Left ventricle myocardium superior (tissue), 1 donor: ENCODE measurements at regions not wholly inside any gene's neighbourhood (a gene's known extent, or its start where the extent isn't known, plus 50 kb on each side); places are given as distances from the start of the nearest gene placed in this dataset.
A peak's percentile ranks its signal among the peaks of the same experiment; 100 is the strongest.

Source experiments
- ATAC-seq: fragments of 200-7000 bp; cut with Tn5 transposase; one replicate; pipeline ENCODE4 v1.9.1; 2020; ENCODE audit warnings: mild to moderate bottlenecking, moderate library complexity
- DNase-seq: peaks from one replicate; pipeline ENCODE4 v3.0.0-alpha.2; 2020
- intact Hi-C: fragments of 100-400 bp; cut with micrococcal nuclease; formaldehyde crosslinking; loops from one replicate; pipeline ENCODE4 v1.11.0; 2022
- donor health status: DM: no; HTN: yes; CAD: no; lungs with severe emphysema.

DNA sequence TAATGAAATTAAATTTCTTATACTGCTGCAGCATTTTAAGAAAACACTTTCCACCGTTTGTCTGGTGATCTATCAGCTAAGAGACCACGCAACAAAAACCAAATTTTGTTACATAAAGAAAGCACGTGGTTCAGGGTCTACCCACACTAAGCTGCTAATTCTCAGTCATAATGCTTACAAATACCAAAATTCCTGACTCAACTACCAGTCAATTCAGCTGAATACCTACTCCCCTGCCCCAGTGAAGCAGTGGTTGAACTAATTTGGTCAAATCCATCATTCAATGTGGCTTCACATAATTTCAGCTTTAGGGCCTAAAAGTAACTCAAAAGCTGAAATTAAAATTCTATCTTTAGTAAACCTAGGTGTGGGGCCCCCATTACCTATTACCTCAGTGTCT lies 468.6 kb upstream of the ARID1B start:
- DNase-seq (no peak), ATAC-seq (no peak)
- intact Hi-C loops = no loop called here

DNA sequence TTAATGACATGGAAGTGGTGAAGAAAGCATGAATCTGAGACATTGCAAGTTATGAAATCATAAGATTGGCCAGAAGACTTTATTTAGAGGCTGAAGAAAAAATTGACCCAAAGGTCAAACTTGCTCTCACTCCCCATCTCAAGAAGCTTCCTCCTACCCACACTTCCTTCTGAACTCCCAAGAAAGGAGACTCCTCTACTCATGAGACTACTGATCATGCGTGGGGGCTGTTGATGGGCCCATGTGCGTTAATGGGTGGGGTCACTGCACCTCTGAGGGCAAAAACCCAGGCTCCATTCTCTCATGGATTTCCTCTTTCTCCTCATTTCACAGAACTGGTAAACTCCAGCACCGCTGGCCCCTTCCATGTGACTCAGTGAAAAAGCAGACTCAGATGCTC lies 470.6 kb upstream of the ARID1B start:
- DNase-seq = no peak
- intact Hi-C loops = no loop called here
- ATAC-seq = no peak

DNA sequence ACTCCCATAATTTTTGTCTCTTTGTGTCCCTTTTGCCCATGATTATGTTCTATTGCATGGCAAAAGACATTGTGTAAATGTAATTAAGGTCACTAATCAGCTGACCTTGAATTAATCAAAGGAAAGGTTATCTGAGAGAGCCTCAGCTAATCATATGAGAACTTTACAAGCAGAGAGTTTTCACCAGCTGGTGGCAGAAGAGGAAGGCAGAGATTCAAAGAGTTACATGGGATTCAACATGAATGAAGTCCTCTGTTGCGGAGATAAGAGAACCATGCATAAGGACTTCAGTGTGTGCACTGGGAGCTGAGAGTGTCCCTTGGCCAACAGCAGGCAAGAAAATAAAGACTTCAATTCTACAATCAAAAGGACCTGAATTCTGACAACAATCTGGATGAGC lies 494.1 kb upstream of the ARID1B start:
- ATAC-seq (no peak), DNase-seq (no peak)
- intact Hi-C loops = no loop called here

DNA sequence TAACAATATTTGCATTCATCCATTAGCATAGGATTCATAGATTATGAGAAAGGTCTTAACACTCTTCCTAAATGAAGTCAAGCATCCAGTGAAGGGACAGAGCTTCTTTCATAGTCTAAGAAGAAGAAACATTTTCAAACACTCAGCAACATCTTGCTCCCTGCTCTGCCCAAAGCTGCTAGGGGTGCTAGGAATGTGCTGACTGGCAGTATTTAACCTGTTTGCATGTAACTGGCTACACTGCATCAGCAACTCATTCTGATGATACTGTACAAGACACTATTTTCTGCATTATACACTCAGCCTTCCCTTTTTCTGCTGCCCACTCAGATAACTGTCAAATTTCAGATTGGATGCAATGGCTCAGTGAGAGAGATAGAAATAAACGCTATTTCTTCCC lies 495.1 kb upstream of the ARID1B start:
- ATAC-seq (no peak), DNase-seq (no peak)
- intact Hi-C loops = no loop called here

DNA sequence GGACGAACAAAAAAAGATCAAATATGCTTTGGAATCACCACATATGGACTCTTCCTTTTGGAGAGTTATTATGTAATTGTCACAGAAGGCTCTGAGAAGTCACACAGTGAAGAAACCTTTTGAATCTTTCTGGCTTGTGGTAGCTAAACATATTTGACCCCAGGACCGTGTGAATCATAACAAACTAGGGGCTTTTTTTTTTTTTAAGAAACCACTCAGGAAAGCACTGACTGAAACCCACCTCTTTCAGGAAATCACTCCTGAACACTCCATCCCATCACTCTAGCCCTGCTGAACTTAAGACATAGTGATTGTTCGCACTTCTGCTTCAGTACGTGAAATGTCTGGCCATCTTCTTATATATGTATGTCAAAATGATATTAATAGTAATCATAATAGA lies 495.9 kb upstream of the ARID1B start:
- intact Hi-C loops = no loop called here
- DNase-seq = no peak
- ATAC-seq = no peak

DNA sequence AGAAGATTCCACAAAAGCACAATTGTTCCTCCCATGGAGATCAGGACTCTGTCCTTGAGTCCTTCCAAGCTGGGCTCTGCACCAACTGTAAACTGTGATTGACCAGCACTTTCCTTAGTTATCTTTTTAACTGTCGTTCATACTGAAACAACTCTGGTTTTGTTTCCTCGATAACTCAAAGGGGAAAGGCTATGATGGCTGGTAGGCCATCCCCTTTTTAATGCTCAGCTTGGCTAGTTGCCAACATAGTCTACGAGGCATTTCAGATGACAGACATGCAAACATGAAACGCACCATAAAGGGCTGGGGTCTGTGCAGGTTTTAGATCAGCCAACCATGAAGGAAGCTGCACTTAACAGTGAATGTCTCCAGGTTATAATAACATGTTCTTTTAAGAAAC lies 497.1 kb upstream of the ARID1B start:
- DNase-seq = no peak
- ATAC-seq = no peak
- intact Hi-C loops = no loop called here

DNA sequence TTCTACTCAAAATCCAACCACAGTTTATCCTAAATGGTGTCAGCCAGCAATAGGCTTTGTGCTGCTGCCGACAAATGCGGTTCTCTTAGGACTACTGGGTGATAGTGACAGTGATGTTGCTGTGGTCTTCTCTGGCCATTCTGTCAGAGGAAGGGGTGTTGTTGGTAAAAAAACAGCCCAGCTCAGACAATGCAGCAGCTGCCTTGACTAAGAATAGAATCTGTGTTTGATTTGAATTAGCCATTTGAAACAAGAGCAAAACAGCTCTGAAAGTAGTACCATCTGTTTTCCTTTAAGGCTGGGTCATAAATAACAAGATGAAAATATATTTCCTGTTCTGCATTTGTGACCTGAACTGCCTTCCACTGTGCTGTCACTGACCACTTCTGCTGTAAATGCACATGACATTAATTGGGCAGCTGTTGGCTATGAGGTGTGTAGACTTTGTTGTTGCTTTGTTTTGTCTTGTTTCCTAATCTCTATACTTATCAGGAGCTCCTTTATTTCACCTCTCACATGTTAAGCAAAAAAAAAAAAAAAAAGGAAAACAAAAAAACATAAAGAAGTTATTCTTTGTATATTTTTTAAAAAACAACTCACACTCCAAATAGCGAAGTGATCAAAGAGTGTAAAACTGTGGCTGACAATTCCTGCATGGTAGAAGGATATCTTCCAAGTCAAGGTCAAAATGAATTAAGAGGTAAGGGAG lies 497.8 kb upstream of the ARID1B start:
- ATAC-seq (peak; percentile 26), DNase-seq (no peak)
- intact Hi-C loops = no loop called here

DNA sequence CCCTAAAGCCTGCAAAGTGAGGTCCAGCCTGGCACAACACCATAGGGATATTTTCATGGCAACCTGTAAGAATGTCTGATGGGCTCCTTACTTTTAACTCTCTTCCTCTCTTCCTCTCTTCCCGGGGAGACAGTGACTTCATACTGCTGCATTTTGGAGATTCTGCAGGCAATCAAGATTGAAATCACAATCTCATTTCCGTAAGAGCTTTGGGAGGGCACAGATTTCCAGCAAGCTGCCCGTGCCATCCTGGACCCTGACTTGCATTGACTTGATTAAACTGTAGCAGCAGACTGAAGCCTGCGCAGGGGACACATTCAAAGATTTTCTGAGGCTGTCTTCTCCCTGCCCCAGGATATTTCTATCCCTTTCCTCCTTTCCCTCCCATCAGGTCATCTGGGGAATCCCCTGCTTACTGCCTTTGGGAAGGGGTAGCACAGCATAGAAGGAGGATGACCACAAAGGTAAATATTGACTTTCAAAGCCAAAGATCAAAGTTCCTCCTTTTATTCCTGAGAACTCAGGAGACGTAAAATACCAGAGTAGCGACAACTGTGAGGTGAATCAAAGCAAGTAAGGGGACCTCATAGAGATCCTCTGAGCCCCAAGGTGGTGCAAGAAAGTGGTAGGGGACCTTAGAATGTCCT lies 504.0 kb upstream of the ARID1B start:
- no peak for DNase-seq
- intact Hi-C loops = no loop called here

DNA sequence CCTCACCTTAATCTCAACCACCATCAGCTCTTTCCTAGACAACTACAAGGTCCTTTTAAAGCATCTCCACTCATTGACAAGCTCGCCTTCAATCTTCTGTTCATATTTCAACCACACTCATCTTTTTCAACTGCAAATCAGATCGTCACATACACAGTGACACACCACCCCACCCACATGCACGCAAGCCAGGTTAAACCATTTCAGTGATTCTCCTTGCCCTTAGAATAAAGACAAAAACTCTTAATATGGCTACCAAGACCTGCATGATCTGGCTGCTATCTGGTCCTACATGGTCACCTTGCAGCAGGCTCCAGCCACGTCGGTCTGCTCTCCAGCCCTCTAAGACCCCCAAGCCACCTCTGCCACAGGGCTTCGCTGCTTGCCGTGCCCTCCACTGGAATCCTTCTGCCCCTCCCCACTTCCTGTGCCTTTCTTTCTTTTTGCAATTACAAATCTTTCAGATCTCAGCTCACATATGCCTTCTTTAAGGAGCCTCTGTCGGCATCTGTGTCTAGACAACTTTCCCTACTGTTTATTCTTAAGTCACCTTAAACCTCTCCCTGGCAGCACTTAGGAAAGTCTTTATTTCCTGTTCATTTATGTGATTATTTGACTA lies 507.3 kb upstream of the ARID1B start:
- ATAC-seq = no peak
- intact Hi-C loops = no loop called here
- no peak for DNase-seq

More for the DNA sequence above, 504.0 kb upstream of the ARID1B start:
- no peak for ATAC-seq

DNA sequence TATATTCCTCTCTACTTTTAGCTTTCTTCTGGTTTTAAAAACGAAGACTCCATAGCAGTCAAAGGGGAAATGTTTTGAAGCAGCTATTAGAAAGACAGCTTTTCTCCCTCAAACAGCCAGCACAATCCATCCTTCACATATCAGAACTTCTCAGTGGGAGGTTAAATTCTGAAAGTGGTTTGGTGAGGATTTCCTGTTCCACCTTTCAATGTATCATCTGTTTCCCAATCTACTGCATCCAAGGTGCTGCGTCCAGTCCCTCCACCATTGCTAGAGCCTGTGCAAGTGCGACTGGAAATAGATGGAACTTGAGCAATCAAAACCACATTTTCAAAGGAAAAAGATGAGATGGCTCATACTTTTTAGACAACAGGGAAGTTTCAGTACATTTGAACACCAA lies 508.3 kb upstream of the ARID1B start:
- ATAC-seq = no peak
- no peak for DNase-seq
- intact Hi-C loops = no loop called here

DNA sequence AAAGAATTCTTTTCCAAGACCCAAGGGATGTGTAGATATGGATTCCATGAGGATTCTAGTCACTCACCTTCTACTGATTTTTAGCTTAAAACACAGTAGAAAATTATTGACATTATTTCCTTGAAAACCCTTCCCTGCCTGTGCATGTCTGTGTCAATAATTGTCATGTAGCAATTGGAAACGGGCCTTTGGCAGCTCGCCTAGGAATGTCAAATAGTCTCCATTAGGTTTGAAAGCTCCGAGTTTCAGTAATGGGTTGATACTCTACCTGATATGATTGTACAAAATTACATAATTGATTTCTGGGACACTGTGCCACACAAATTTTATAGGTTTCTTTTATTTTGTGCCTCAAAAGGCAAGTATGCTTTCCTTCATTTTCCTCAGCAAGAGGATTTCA lies 515.2 kb upstream of the ARID1B start:
- intact Hi-C loops = no loop called here
- DNase-seq (no peak), ATAC-seq (no peak)

DNA sequence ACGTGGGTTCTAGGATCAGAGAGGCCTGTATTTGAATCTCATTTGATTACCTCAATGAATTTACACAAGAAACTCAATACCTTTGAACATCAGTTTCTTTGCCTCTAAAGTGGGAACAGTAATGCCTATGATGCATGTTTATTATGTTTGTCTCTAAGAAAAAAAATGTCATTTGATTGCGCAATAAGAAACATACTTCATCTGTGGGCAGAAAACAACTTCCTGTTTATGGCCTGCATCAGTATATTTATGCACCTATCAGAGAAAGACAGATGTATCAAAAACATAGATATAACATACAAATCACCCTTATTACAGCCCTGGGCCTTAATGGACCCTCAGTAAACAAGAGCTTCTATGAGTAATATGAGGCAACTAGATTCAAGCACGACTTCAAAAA lies 516.4 kb upstream of the ARID1B start:
- ATAC-seq (no peak), DNase-seq (no peak)
- intact Hi-C loops = no loop called here

DNA sequence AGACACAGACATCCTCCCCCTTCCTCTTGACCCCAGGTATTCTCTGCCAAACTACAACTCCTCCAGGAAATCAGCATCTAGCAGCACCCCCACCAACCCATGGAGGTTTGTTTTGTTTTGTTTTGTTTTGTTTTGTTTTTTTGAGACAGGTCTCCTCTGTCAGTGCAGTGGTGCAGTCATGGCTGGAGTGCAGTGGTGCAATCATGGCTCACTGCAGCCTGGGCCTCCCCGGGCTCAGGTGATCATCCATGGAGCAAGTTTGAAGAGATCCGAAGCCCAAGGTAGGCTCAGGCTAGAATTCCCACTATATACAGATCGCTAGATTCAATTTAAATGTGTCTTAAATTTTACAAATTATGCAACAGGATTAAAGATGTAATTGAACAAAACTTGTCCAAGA lies 518.2 kb upstream of the ARID1B start:
- intact Hi-C loops = no loop called here
- DNase-seq = no peak
- no peak for ATAC-seq

DNA sequence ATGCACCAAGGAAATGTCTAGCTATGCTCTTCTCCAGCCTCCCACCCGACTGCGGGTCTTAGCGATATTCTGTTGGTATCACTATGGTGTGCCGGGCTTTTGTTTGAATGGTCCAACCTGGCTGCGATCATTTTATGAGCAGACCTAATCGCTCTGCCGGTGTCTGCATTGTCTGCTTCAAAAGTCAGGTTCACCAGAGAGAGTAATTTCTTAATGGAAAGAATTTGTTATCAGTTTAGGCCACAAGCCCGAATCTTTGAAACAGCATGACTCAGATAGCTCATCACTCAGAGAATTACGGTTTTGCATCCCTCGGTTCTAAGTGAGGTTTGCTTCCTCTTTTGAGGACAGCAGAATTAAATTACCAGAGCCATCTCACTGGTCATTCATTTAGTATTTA lies 521.0 kb upstream of the ARID1B start:
- ATAC-seq = no peak

DNA sequence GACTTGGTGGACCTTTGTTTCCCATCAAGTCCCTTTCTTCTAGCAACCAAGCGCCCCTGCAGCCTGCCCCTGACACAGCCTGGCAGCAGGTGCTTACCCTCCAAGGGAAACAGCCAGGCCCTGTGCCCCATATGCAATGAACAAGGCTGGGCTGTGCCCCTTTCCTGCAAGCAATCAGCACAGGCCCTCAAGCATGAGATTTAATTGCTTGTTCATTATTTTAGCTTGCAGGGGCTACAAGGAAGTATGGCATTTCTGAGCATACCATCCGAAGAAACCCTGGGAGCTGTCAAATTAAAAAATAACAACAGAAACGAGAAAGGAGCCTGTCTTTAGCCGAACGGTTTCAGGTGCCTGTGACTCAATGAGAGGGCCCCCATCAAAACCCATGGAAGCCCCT lies 522.9 kb upstream of the ARID1B start:
- DNase-seq = no peak
- ATAC-seq = no peak
- intact Hi-C loops = no loop called here

More for the DNA sequence above, 521.0 kb upstream of the ARID1B start:
- intact Hi-C loops = no loop called here
- no peak for DNase-seq

DNA sequence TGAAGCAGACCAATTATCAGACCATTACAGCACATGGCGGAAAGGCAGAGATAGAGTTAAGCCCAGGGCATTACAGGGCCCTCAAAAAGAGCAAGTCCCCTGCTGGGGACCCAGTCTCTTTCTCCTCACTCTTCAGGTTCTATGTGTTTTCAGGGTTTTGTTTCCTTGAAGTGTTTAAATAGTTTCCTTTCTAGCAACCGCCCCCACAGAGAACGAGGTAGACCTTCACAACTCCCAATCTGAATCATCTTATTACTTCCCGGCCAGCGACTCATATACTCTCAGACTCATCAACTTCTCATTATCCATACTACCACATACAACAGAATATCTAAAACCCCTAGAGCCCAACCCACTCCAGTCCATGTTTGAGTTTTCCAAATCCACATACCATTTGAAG lies 526.6 kb upstream of the ARID1B start:
- DNase-seq (no peak), ATAC-seq (no peak)
- intact Hi-C loops = no loop called here

DNA sequence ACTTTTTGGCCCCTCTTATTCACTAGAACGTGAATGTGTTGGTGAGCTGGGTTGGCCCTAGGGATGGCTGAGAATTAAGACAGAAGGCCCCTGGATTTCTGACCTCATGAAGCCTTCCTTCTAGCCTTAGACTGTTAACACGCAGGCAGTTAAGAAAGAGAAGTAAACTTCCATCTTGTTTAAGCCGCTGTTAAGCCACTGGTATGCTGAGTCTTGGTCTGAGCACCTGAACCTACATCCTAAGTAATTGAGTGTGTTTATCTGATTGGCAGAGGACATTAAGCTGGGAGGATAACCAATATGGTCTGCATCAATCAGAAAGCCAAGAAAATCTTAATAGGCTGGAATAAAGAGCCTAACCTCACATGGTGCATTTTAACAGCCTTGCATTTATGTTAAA lies 535.0 kb upstream of the ARID1B start:
- DNase-seq (no peak), ATAC-seq (no peak)
- intact Hi-C loops = no loop called here

DNA sequence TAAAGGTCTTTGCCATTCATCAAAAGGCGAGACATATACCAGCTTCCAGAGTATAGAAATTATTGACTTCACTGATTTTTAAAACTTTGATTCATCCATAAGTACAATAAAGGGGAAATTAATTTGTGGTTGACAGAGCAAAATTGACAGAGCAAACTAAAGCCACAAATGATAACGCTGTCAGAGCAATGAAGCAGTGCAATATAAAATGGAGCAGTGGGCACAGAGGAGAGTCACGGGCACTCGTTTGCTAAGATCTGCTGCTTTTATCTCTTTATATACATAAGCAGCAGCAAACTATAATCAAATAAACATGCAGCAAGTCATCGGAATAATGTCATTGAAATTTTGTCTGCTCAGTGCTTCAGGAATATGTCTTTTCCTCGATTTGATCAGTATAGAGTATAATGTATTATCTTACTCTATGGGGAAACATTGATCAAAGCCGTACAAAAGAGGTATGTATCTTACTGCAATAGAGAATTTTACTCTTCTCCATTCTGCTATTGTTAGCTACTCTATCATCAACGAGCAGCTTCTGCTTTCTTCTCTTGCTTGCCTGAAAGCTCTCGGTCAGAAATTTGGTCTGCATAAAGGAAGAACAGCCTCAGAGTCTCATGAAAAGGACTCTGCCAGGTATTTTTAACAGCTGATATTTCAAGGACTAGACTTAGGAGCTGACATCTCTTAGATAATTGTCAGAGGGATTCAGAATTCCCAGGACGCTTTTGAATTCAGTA lies 546.0 kb upstream of the ARID1B start:
- ATAC-seq (no peak), DNase-seq (no peak)
- intact Hi-C loops = no loop called here

DNA sequence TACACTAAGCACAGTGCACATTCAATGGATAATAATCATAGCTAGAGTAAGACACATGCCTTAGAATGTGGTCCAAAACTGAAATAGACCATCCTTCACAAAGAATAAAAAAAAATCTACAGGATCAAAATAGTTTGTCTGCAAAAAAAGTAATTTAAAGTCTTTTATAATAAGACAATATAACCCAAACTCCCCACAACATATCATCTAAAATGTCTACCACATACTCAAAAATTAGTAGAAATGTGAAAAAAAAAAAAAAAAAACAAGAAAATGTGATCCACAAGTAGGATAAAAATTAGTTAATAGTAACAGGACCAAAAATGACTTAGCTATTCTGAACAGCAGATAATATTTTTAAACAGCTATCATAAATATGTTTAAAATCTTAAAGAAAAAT lies 557.2 kb upstream of the ARID1B start:
- DNase-seq = no peak
- ATAC-seq = no peak
- intact Hi-C loops = no loop called here

DNA sequence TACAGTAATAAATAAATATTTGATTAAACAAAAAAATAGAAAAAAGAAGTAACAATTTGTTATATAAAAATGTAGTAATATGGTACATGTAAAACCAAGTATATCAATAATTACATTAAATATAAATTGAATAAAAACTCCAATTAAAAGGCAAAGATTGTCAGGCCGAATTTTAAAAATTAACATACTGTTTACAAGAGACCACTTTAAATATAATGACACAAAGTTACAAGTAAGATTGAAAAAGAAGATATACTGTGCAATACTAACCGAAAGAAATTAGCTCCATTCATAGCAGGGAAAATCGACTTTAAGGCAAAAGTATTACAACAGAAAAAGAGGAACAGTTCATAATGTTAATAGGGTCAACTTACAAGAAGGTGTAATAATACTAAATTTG lies 571.5 kb upstream of the ARID1B start:
- no peak for ATAC-seq
- intact Hi-C loops = no loop called here
- DNase-seq = no peak
